MG63 (cell line): ENCODE measurements at regions not wholly inside any gene's neighbourhood (a gene's known extent, or its start where the extent isn't known, plus 50 kb on each side); places are given as distances from the start of the nearest gene placed in this dataset.
A peak's percentile ranks its signal among the peaks of the same experiment; 100 is the strongest.
"Not testable (repeated sequence)": the region's sequence is repeated elsewhere in the genome, so short reads cannot be mapped to it uniquely, and the experiment has no call there.

Experiments
- DNase-seq: peaks from one replicate; pipeline ENCODE4 v3.0.0-alpha.2; 2020
- H3K27me3 ChIP-seq: fragments of 250-450 bp; sonication (Bioruptor Pico); 2 replicates; pipeline ENCODE4 v1.5.1; 2020; ENCODE audit warnings: mild to moderate bottlenecking, moderate library complexity
- H3K36me3 ChIP-seq: fragments of 250-450 bp; sonication (Bioruptor Pico); 2 replicates; pipeline ENCODE4 v1.5.1; 2020; ENCODE audit warnings: mild to moderate bottlenecking, moderate library complexity
- H3K4me3 ChIP-seq: fragments of 250-450 bp; sonication (Bioruptor Pico); 2 replicates; pipeline ENCODE4 v1.5.1; 2020; ENCODE audit warnings: mild to moderate bottlenecking, moderate library complexity
- H3K9me3 ChIP-seq: fragments of 250-450 bp; sonication (Bioruptor Pico); 2 replicates; pipeline ENCODE4 v1.5.1; 2020; ENCODE audit warnings: mild to moderate bottlenecking, moderate library complexity

DNA sequence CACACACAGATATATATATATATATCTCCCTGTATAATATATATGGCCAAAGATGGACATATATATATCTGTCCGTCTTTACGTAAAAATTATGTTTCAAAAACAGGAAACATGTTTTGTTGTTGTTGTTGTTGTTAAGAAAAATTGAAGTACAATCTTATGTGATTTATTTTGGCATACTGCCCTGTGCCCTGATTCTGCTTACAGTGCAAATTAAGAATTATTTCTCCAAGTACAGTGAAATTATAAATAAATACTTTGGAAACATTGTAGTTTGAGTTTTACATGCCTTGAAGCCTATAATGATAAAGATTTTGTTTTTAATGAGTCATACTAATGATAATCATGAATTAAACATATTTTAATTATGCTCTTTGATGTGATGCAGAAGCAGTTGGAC is 994.9 kb downstream of the DIPK2A start:
- Histone ChIP-seq H3K4me3 (no peak overlapping the region), H3K36me3 (no peaks in the 10 kb centered on the region), H3K27me3 (no peaks in the 10 kb centered on the region), H3K9me3 (no peaks in the 10 kb centered on the region)
- no peak for DNase-seq

DNA sequence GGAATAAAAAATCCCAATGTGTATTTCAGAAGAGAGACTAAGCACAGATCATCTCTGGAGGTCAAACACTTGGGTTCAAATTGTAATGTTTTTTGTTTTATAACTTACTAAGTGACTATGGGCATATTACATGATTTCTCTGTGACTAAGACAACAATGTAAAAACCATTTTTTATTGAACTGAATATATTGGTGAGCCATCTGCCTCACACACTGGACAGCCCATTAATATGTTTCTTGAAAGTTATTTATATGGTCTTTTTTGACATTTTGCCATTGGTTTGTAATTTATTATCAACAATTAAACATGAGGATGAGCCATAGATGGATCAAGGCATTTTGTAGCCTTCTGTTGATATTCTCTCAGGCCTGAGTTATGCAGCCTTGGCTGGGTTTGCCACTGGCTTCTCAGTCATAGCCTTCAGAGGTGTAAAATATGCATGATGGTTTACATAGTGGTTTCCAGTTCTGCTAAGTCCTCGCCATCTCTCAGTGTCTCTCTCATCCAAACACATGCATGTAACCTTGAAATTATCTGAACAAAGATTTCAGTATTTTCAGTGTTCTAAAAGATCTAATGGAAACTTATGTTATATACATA is 997.2 kb downstream of the DIPK2A start:
- peak; percentile 23 for DNase-seq
- no peaks in the 10 kb centered on the region for H3K27me3 ChIP-seq

DNA sequence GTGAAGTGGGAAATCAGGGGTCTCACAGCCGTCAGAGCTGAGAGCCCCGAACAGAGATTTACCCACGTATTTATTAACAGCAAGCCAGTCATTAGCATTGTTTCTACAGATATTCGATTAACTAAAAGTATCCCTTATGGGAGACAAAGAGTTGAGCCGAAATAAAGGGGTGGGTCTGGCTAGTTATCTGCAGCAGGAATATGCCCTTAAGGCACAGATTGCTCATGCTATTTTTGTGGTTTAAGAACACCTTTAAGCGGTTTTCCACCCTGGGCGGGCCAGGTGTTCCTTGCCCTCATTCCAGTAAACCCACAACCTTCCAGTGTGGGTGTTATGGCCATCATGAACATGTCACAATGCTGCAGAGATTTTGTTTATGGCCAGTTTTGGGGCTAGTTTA is 1012.9 kb downstream of the DIPK2A start:
- H3K36me3 ChIP-seq = not testable (repeated sequence)

More for the DNA sequence above, 997.2 kb downstream of the DIPK2A start:
- H3K4me3 ChIP-seq = no peak overlapping the region
- H3K36me3 ChIP-seq = no peaks in the 10 kb centered on the region
- H3K9me3 ChIP-seq = no peaks in the 10 kb centered on the region

DNA sequence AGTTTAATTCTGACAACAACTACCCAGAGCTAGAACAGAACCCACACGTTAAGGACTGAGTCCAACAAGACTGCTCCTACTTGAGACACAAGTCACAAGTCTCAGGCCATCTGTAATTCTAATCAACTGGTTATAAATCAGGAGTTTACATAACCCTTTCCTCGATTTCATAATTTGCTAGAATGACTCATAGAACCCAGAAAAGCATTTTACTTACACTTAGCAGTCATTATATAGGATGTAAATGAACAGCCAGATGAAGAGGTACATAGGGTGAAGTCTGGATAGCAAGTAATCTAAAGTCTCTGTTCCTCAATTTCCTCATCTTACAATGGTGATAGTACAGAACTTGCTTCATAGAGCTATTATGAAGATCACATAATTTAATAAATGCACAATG is 1018.2 kb downstream of the DIPK2A start:
- no peak for DNase-seq
- Histone ChIP-seq H3K4me3 (no peak overlapping the region), H3K27me3 (no peaks in the 10 kb centered on the region), H3K36me3 (no peaks in the 10 kb centered on the region), H3K9me3 (no peaks in the 10 kb centered on the region)

More for the DNA sequence above, 1012.9 kb downstream of the DIPK2A start:
- not testable (repeated sequence) for H3K4me3 ChIP-seq, H3K9me3 ChIP-seq, H3K27me3 ChIP-seq, DNase-seq

DNA sequence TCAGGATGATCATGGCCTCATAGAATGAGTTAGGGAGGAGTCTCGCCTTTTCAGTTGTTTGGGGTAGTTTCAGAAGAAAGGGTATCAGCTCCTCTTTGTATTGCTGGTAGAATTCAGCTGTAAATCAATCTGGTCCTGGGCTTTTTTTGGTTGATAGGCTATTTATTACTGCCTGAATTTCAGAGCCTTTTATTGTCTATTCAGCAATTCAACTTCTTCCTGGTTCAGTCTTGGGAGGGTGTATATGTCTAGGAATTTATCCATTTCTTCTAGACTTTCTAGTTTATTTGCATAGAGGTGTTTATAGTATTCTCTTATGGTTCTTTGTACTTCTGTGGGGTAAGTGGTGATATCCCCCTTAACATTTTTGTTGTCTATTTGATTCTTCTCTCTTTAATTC is 1024.2 kb downstream of the DIPK2A start:
- Histone ChIP-seq H3K36me3 (no peaks in the 10 kb centered on the region), H3K4me3 (no peak overlapping the region), H3K27me3 (peaks cover 2% of the 10 kb centered on the region; the same call in 1 of the 2 replicates), H3K9me3 (no peaks in the 10 kb centered on the region)
- no peak for DNase-seq

DNA sequence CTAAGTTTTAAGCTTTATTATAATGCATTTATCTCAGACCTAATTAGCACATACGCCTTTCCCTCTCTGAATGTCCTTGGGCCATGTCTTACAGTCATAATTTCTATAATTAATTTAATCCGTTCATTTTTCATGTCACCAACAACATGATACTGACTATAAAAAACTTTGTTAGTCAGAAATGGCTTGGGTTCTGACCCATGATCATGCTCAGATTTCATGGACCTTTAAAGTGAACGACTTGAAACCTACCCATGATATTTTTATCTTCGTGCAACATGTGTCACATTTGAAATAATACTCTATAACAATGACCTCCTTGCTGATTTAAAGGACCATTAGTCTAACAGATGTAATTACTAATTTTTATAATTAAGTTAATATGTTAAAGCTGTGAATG is 1033.8 kb downstream of the DIPK2A start:
- no peak overlapping the region for H3K4me3 ChIP-seq
- peaks cover 2% of the 10 kb centered on the region; the same call in 1 of the 2 replicates for H3K9me3 ChIP-seq
- no peaks in the 10 kb centered on the region for H3K36me3 ChIP-seq
- no peaks in the 10 kb centered on the region for H3K27me3 ChIP-seq
- no peak for DNase-seq

DNA sequence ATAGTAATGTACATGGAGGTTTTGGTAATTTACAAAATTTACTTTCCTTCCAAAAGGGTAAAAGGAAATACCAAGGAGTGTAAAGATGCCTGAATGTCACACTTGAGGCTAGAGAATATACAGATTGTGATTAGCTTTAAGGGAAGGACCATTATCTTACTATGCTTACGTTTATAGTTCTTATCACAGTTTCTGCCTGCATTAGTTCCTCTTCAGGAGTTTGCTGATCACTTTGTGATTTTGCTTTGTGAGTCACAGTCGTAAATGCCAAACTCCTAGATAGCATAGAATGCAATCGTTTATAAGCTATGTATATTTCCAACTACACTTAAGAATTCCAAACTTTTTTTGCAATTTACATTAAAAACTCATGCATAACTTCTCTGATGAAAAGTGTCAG is 1034.6 kb downstream of the DIPK2A start:
- Histone ChIP-seq H3K36me3 (no peaks in the 10 kb centered on the region), H3K4me3 (no peak overlapping the region), H3K9me3 (peaks cover 2% of the 10 kb centered on the region; the same call in 1 of the 2 replicates), H3K27me3 (no peaks in the 10 kb centered on the region)
- no peak for DNase-seq

DNA sequence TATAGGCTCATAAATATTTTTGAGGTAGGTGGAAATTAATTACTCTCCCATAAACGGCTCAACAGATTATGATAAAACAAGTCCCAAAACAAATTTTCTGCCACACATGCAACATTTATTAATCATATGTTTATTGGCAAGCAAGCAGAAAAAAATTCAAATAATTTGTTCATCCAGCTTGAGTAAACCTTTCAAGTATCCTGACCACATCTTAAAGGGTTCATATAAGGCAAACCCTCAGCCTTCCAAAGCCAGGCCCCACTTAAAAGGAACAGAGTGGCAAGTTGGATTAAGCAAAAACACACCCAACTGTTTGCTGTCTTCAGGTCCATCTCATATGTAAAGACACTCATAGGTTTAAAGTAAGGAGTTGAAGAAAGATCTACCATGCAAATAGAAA is 1042.3 kb downstream of the DIPK2A start:
- Histone ChIP-seq H3K27me3 (no peaks in the 10 kb centered on the region), H3K4me3 (no peak overlapping the region), H3K36me3 (no peaks in the 10 kb centered on the region), H3K9me3 (no peaks in the 10 kb centered on the region)
- no peak for DNase-seq

DNA sequence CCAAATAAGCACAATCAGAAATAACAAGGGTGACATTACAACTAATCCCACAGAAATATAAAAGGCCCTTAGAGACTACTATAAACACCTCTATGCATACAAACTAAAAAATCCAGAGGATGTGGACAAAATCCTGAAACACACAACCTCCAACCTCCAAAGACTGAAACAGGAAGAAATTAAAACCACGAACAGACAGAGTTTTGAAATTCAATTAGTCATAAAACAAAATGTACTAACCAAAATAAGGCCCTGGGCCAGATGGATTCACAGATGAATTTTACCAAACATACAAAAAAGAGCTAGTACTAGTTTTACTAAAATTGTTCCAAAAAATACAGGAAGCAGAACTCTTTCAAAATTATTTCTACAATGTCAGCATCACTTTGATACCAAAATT is 1043.6 kb downstream of the DIPK2A start:
- H3K4me3 ChIP-seq = no peak overlapping the region
- no peaks in the 10 kb centered on the region for H3K27me3 ChIP-seq
- no peak for DNase-seq
- H3K36me3 ChIP-seq = no peaks in the 10 kb centered on the region
- no peaks in the 10 kb centered on the region for H3K9me3 ChIP-seq

DNA sequence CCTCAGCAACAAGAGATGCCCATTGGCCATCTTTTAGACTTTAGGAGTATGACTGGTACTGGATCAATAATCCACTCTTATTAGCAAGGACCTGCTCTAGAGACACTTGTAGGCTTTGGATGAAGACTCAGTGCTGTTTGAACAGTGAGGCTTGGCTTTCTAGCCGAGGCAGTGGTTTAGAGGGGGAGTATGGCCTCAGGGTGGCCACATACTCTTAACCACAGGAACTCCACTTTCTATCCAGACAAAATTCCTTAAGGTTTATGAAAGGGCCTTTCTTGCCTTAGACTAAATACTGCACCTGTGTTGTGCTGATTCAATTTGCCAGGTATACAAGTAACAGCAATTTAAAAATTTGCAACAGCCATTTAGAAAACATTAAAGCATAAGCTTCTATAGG is 1046.3 kb downstream of the DIPK2A start:
- no peak for DNase-seq
- no peaks in the 10 kb centered on the region for H3K36me3 ChIP-seq
- no peaks in the 10 kb centered on the region for H3K9me3 ChIP-seq
- H3K27me3 ChIP-seq = no peaks in the 10 kb centered on the region; the same call in 1 of the 2 replicates
- no peak overlapping the region for H3K4me3 ChIP-seq

DNA sequence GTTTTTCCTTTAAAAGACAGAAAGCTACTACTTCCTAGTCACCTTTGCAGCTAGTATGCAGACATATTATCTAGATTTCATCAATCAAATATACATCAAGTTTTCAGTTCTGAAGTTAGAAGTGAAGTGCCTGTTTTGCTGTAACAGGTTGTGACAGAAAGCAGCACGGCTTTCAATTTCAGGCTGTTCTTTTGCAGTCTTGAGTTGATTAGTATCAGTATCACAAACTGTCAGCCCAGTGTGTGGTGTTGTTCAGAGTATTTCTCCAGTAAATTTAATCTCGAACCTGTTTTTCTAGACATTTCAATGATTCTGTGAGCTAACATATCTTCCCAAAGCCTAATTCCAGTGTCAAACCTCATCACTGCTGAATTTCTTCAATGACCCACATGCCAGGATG is 1050.8 kb downstream of the DIPK2A start:
- Histone ChIP-seq H3K4me3 (no peak overlapping the region), H3K27me3 (no peaks in the 10 kb centered on the region; the same call in 1 of the 2 replicates), H3K36me3 (no peaks in the 10 kb centered on the region), H3K9me3 (no peaks in the 10 kb centered on the region)
- no peak for DNase-seq

DNA sequence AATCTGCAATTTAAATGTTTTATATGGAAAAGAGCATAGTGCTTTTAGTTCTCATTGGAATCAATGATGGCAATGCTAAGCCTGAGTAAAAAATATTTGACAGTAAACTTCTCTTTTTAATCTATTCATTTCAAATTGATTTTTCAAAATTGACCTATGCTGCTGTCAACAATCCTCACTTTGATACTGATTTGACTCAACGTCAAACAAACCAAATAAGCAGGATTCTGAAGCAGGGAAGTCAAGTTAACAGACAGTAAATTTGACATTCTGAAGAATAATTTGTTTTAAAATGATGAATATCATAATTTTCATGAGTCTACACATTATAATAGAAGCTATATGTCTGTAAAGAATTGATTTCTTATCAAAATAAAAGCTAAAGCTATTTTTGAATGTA is 1053.1 kb downstream of the DIPK2A start:
- H3K36me3 ChIP-seq = no peaks in the 10 kb centered on the region
- no peaks in the 10 kb centered on the region for H3K9me3 ChIP-seq
- DNase-seq = no peak
- H3K27me3 ChIP-seq = no peaks in the 10 kb centered on the region; the same call in 1 of the 2 replicates
- H3K4me3 ChIP-seq = no peak overlapping the region

DNA sequence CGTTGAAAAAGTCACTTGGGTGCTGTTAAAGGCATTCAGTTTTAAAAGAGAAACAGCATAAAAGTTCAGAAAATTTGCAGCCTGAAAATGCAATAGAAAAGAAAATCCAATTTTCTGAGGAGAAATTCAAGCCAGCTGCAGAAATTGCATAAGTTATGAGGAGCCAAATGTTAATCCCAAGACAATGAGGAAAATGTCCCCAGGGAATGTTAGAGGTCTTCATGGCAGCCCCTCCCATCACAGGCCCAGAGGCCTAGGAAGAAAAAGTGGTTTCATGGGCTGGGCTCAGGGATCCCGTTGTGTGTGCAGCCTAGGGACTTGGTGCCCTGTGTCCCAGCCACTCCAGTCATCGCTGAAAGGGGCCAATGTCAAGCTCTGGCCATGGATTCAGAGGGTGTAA is 1055.6 kb downstream of the DIPK2A start:
- not testable (repeated sequence) for H3K36me3 ChIP-seq, H3K27me3 ChIP-seq, H3K9me3 ChIP-seq, H3K4me3 ChIP-seq, DNase-seq

DNA sequence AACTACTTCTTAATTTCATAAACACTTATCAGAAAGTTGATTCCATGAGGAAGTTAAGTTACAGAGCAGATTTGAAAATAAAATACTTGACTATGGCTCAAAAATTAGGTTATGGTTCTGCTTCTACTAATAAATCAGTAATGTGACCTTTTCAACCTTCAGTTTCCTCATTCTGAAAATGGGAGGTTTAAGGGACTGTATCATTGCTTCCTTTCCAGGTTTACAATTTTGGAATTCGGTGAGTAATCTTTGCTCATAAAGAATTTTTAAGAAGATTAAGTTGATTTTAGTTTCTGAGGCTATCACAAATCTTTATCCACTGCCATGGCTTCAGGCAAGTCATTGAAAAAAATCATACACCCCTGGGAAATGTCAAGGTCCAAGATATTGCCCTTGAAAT is 1061.2 kb downstream of the DIPK2A start:
- Histone ChIP-seq H3K36me3 (no peaks in the 10 kb centered on the region), H3K27me3 (no peaks in the 10 kb centered on the region), H3K4me3 (no peak overlapping the region), H3K9me3 (no peaks in the 10 kb centered on the region; the same call in 1 of the 2 replicates)
- DNase-seq = no peak

DNA sequence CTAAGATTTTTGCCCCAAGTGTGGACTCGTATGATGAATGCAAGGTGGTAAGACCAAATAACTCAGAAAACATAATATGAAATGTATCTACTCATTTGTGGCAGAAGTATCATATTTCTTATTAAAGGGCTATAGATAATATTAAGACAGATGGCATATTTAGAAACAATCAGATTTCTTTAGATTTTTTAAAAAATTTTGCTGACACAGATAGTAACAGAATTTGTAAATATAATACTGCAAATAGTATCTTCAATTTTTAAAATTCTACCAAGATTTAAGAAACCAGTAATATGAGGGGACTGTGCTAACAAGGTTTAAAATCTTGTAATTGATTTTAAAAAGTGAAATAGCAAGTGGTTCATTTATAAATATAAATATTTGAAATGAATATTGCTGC is 1064.1 kb downstream of the DIPK2A start:
- no peaks in the 10 kb centered on the region; the same call in 1 of the 2 replicates for H3K9me3 ChIP-seq
- no peaks in the 10 kb centered on the region for H3K27me3 ChIP-seq
- no peak for DNase-seq
- no peaks in the 10 kb centered on the region for H3K36me3 ChIP-seq
- H3K4me3 ChIP-seq = no peak overlapping the region

DNA sequence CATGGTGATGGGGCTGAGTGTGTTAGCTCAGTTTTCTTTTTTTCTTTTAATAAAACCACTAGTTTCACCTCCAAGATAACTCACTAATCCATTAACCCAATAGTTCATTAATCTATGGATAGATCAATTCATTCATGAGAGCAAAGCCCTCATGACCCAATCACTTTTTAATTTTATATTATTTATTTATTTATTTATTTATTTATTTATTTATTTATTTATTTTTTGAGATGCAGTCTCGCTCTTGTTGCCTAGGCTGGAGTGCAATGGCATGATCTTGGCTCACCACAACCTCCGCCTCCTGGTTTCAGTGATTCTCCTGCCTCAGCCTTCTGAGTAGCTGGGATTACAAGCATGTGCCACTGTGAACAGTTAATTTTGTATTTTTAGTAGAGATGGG is 1082.4 kb downstream of the DIPK2A start:
- not testable (repeated sequence) for H3K27me3 ChIP-seq, H3K36me3 ChIP-seq, DNase-seq, H3K4me3 ChIP-seq, H3K9me3 ChIP-seq

DNA sequence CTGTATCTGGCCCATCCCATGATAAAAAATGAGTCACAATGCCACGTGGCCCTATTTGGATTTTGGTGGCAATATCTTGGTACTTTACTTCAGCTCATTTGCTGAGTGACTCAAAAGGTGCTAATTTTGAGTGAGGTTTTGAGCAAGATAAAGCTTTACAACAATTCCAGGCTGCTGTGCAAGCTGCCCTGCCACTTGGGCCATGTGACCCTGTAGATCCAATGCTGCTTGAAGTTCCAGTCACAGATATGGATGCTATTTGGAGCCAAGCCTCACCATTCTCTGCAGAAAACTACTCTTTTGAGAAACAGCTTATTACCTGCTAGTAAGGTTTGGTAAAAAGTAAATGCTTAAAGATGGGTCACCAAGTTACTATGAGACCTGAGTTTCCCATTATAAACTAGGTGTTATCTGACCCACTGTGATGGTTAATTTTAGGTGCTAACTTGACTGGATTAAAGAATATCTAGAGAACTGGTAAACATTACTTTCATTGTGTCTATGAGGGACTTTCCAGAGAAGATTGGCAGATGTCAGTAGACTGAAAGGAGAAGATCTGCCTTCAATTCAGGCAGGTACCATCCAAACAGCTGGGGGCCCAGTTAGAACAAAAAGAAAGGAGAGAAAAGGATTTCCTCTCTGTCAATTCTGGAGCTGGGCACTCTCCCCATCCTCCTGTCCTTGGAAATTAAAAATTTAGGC is 1083.9 kb downstream of the DIPK2A start:
- Histone ChIP-seq H3K4me3 (no peak overlapping the region), H3K9me3 (no peaks in the 10 kb centered on the region), H3K36me3 (no peaks in the 10 kb centered on the region), H3K27me3 (no peaks in the 10 kb centered on the region)
- DNase-seq = no peak

DNA sequence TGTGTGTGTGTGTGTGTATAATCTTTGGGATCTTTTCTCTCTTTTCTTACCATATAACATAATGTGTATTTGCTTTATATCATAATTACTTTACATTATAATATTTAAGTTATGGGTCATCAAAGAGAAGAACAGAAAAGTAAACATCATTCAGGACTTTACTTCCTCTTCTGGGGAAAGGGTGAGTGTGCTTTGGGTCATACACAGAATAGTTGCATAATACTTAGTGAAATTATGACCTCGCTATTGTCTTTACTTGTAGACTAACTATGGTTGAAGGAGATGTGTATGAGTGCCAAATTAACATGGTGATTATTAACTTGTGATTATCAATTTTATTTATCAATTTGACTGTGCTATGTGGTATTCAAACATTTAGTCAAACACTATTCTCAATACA is 1086.9 kb downstream of the DIPK2A start:
- no peaks in the 10 kb centered on the region for H3K27me3 ChIP-seq
- no peak for DNase-seq

More for the DNA sequence above, 1086.9 kb downstream of the DIPK2A start:
- Histone ChIP-seq H3K36me3 (no peaks in the 10 kb centered on the region), H3K9me3 (peaks cover 3% of the 10 kb centered on the region; the same call in 1 of the 2 replicates), H3K4me3 (no peak overlapping the region)
